Activated CD4-positive, alpha-beta T cell treated with anti-CD3 and anti-CD28 coated beads for 36 hours (primary cell): ENCODE measurements at regions not wholly inside any gene's neighbourhood (a gene's known extent, or its start where the extent isn't known, plus 50 kb on each side); places are given as distances from the start of the nearest gene placed in this dataset.

Experiments
- ATAC-seq: fragments of 200-7000 bp; cut with Tn5 transposase; one replicate; pipeline ENCODE4 v1.10.0; 2021; ENCODE audit warnings: mild to moderate bottlenecking, moderate library complexity
- CTCF ChIA-PET: fragments of 350-600 bp; sonication (Branson Sonifier 250); formaldehyde crosslinking; loops from one replicate; lab custom pipeline; 2021; ENCODE audit warnings: antibody characterized with exemption; lab: Charles Lee
- POLR2A ChIA-PET: fragments of 350-600 bp; sonication (Branson Sonifier 250); formaldehyde crosslinking; loops from one replicate; lab custom pipeline; 2021; ENCODE audit warnings: antibody characterized with exemption, inconsistent platforms; lab: Charles Lee
- DNase-seq: peaks from one replicate; pipeline ENCODE4 v3.0.0-alpha.2; 2020
- H3K27ac Mint-ChIP-seq: one replicate; pipeline ENCODE4 v1.8.0; 2021; ENCODE audit warnings: mixed read lengths
- H3K27me3 Mint-ChIP-seq: one replicate; pipeline ENCODE4 v1.8.0; 2021; ENCODE audit warnings: mixed read lengths
- H3K36me3 Mint-ChIP-seq: one replicate; pipeline ENCODE4 v1.8.0; 2021; ENCODE audit warnings: low read depth, mixed read lengths
- H3K4me1 Mint-ChIP-seq: one replicate; pipeline ENCODE4 v1.8.0; 2021; ENCODE audit warnings: mixed read lengths
- H3K4me3 Mint-ChIP-seq: one replicate; pipeline ENCODE4 v1.8.0; 2021; ENCODE audit warnings: mild to moderate bottlenecking, moderate library complexity, mixed read lengths
- H3K9me3 Mint-ChIP-seq: one replicate; pipeline ENCODE4 v1.8.0; 2021; ENCODE audit warnings: low read depth, mixed read lengths
- intact Hi-C, 2 experiments: fragments of 100-400 bp; cut with DNase I in 1 of 2; cut with micrococcal nuclease in 1 of 2; formaldehyde crosslinking; loops; one replicate each; pipeline versions ENCODE4 v1.14.2 to v1.15.1; 2022 to 2024; cut with DNase I, micrococcal nuclease

DNA sequence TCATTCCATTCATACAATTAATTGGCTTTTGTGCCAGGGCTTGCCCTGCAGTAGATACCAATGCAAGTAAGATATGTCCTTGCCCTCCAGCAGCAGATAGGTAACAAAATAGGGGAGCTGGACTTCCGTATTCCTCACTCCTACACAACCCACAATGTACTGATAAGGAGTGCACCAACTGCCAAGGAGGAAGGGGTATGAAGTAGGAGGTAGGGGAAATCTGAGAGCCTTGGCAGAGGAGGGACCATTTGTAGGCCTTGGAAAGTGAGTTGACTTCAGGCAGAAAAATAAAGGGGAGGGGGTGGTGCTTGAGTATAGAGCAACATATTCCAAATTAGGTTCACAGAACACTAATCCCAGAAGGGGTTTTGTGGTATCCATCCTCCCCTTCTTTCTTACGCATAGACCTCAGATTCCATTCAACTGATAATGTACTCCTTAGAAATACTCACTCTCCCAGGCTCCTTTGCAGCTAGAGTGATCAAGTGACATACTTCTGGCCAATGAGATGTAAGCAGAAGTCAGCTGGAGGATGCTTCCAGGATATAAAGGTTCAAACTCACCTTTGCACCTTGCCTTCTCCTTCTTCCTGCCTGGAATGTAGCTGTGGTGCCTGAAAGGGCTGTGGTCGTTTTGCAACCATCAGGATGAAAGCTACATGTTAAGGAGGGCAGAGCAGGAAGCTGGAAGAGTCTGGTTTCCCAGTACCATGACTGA is 127.1 kb upstream of the SMAD3 start:
- no peak for ATAC-seq
- H3K9me3 Mint-ChIP-seq = peaks cover 5% of the 10 kb centered on the region
- no peak overlapping the region for H3K27ac Mint-ChIP-seq
- no peak overlapping the region for H3K4me3 Mint-ChIP-seq
- ChIA-PET POLR2A (no interaction called here), CTCF (interaction anchor here (0.6 to 1.4 kb wide), 4 partner anchors 8 to 185 kb away, joined by 3 read pairs; no protein-coding TSS in a partner anchor)
- H3K4me1 Mint-ChIP-seq = peaks cover 14% of the 10 kb centered on the region
- H3K27me3 Mint-ChIP-seq = peaks cover 5% of the 10 kb centered on the region
- peaks cover 2% of the 10 kb centered on the region for H3K36me3 Mint-ChIP-seq
- intact Hi-C loops = no loop called here
- DNase-seq = no peak

DNA sequence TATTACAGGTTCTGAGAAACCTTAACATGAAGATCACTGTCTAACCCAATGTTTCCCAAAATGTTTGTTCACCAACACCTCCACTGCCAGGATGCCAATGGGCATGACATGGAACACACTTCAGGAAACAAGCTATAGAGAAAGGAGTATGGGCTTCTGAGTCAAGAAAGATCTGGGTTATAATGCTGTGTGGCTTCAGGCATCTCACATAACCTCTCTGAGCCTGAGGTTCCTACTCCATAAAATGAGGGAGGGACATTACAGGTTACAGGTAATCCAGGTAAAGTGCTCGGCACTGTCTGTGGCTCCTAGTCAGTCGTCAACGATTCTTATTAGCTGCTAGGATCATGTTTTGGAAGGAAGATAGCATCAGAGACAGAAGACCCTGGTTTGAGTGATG is 126.4 kb upstream of the SMAD3 start:
- ChIA-PET POLR2A (no interaction called here), CTCF (interaction anchor here (0.6 to 1.4 kb wide), 2 partner anchors 8 to 184 kb away, joined by 3 read pairs; no protein-coding TSS in a partner anchor)
- peaks cover 5% of the 10 kb centered on the region for H3K27me3 Mint-ChIP-seq
- H3K27ac Mint-ChIP-seq = no peak overlapping the region
- intact Hi-C loops = no loop called here
- H3K4me1 Mint-ChIP-seq = peaks cover 14% of the 10 kb centered on the region
- peaks cover 3% of the 10 kb centered on the region for H3K9me3 Mint-ChIP-seq
- DNase-seq (no peak), ATAC-seq (no peak)
- peaks cover 2% of the 10 kb centered on the region for H3K36me3 Mint-ChIP-seq
- H3K4me3 Mint-ChIP-seq = no peak overlapping the region

- DNase-seq = no peak
- H3K36me3 Mint-ChIP-seq = no peaks in the 10 kb centered on the region
- POLR2A ChIA-PET = no interaction called here
Measured at GRCh38 chr15:66939451-66940023, 125.9 kb upstream of the SMAD3 start.

GRCh38 chr15:66940368-66940767 is 125.0 kb upstream of the SMAD3 start:
- ATAC-seq (peak; percentile 94), DNase-seq (peak; percentile 42)
- H3K4me3 Mint-ChIP-seq = no peak overlapping the region
- intact Hi-C loops = loop anchor here (2.0 to 10.0 kb wide), 5 partner anchors 142 to 300 kb away; no protein-coding TSS in a partner anchor
- ChIA-PET CTCF (interaction anchor here (0.5 kb wide), 1 partner anchor 156 kb away, joined by 3 read pairs; no protein-coding TSS in a partner anchor), POLR2A (no interaction called here)
- H3K4me1 Mint-ChIP-seq = peaks cover 14% of the 10 kb centered on the region
- H3K27ac Mint-ChIP-seq = no peak overlapping the region
- H3K27me3 Mint-ChIP-seq = peaks cover 2% of the 10 kb centered on the region
- no peaks in the 10 kb centered on the region for H3K9me3 Mint-ChIP-seq
- no peaks in the 10 kb centered on the region for H3K36me3 Mint-ChIP-seq

More at GRCh38 chr15:66939451-66940023, 125.9 kb upstream of the SMAD3 start:
- no peak for ATAC-seq
- Mint-ChIP-seq H3K4me3 (no peak overlapping the region), H3K9me3 (no peaks in the 10 kb centered on the region), H3K27ac (no peak overlapping the region), H3K4me1 (peaks cover 14% of the 10 kb centered on the region), H3K27me3 (peaks cover 2% of the 10 kb centered on the region)
- intact Hi-C loops = loop anchor here (2.0 to 10.0 kb wide), 5 partner anchors 143 to 301 kb away; no protein-coding TSS in a partner anchor
- CTCF ChIA-PET = interaction anchor here (0.5 kb wide), 1 partner anchor 157 kb away, joined by 3 read pairs; no protein-coding TSS in a partner anchor

DNA sequence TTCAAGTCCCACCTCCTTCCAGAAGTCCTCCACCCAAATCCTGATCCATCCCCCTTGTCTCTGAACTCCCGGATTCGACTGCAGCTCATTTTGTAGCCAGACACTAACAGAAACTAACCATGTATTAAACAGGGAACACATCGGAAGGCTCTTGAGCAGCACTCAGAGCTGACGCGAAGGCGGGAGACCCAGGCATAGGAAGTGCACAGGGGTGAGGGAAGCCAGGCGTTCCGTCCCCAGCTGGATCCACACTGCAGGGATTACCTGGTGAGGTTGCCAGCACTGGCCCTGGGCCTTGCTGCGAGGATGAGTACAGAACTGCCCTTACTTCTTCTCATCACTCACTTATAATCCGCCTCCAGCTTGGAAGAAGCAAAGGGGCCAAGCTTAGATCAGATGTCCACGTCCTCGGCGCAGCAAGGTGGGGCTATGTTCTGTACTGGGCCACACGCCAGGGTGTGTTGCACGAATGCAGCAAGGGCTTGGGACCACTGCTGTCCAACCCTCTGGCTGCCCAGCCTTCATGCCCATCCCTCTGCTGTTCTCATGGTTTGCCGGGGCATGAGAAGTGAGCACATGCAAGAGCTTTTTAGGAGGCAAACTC is 124.2 kb upstream of the SMAD3 start:
- DNase-seq (no peak), ATAC-seq (no peak)
- ChIA-PET POLR2A (no interaction called here), CTCF (interaction anchor here (0.6 kb wide), 1 partner anchor 38 kb away, joined by 3 read pairs; no protein-coding TSS in a partner anchor)
- no peaks in the 10 kb centered on the region for H3K9me3 Mint-ChIP-seq
- no peak overlapping the region for H3K4me3 Mint-ChIP-seq
- H3K4me1 Mint-ChIP-seq = peaks cover 14% of the 10 kb centered on the region
- H3K36me3 Mint-ChIP-seq = no peaks in the 10 kb centered on the region
- H3K27me3 Mint-ChIP-seq = peaks cover 2% of the 10 kb centered on the region
- intact Hi-C loops = loop anchor here (2.0 to 10.0 kb wide), 5 partner anchors 141 to 300 kb away; no protein-coding TSS in a partner anchor
- no peak overlapping the region for H3K27ac Mint-ChIP-seq

GRCh38 chr15:66941791-66942190 is 123.6 kb upstream of the SMAD3 start:
- intact Hi-C loops = loop anchor here (2.0 to 10.0 kb wide), 5 partner anchors 141 to 299 kb away; no protein-coding TSS in a partner anchor
- Mint-ChIP-seq H3K27ac (no peak overlapping the region), H3K9me3 (no peaks in the 10 kb centered on the region), H3K36me3 (no peaks in the 10 kb centered on the region), H3K27me3 (peaks cover under 1% of the 10 kb centered on the region), H3K4me1 (peaks cover 14% of the 10 kb centered on the region), H3K4me3 (no peak overlapping the region)
- ChIA-PET CTCF (no interaction called here), POLR2A (no interaction called here)
- DNase-seq (no peak), ATAC-seq (no peak)

GRCh38 chr15:66942649-66943390 is 122.6 kb upstream of the SMAD3 start:
- Mint-ChIP-seq H3K36me3 (no peaks in the 10 kb centered on the region), H3K4me1 (peaks cover 14% of the 10 kb centered on the region), H3K27me3 (no peaks in the 10 kb centered on the region), H3K9me3 (no peaks in the 10 kb centered on the region), H3K27ac (no peak overlapping the region), H3K4me3 (no peak overlapping the region)
- no peak for ATAC-seq
- POLR2A ChIA-PET = no interaction called here
- DNase-seq = no peak
- CTCF ChIA-PET = interaction anchor here (0.6 to 1.6 kb wide), 3 partner anchors 308 to 438 kb away, joined by 3 to 4 read pairs (median 3); partner anchors contain the start of gene ZWILCH
- intact Hi-C loops = loop anchor here (5.0 to 10.0 kb wide), 4 partner anchors 139 to 252 kb away; no protein-coding TSS in a partner anchor

GRCh38 chr15:66943456-66944095 is 121.8 kb upstream of the SMAD3 start:
- ATAC-seq (no peak), DNase-seq (no peak)
- Mint-ChIP-seq H3K36me3 (no peaks in the 10 kb centered on the region), H3K27ac (no peak overlapping the region), H3K4me3 (no peak overlapping the region), H3K4me1 (peaks cover 17% of the 10 kb centered on the region), H3K9me3 (no peaks in the 10 kb centered on the region), H3K27me3 (no peaks in the 10 kb centered on the region)
- POLR2A ChIA-PET = no interaction called here
- CTCF ChIA-PET = interaction anchor here (0.5 to 1.6 kb wide), 3 partner anchors 26 to 588 kb away, joined by 4 read pairs; no protein-coding TSS in a partner anchor
- intact Hi-C loops = loop anchor here (5.0 to 10.0 kb wide), 4 partner anchors 139 to 251 kb away; no protein-coding TSS in a partner anchor

GRCh38 chr15:66944121-66944520 is 121.3 kb upstream of the SMAD3 start:
- CTCF ChIA-PET = interaction anchor here (0.6 to 1.3 kb wide), 5 partner anchors 27 to 730 kb away, joined by 3 to 5 read pairs (median 3); no protein-coding TSS in a partner anchor

DNA sequence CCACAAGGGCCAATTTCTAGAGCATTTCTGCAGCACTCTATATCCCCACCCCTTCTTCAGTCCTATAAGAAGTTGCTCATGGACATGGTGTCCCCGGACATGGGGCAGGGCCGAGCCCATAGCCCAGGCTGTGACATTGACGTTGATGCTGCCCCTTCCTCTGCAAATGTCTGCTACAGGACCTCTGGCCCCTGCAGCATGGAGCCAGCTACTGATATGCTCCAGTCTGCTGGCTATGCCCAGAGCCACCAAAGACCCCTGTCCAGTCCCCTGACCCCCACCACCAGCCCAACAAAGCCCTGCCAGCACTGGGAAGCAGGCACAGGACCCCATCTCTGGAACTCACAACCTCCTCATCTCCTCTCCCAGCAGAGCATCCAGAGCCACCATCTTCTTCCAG is 120.1 kb upstream of the SMAD3 start:
- H3K9me3 Mint-ChIP-seq = no peaks in the 10 kb centered on the region
- no peak for DNase-seq
- intact Hi-C loops = loop anchor here in 1 of 2 experiments (5.0 to 10.0 kb wide), 4 partner anchors 137 to 892 kb away; no protein-coding TSS in a partner anchor
- POLR2A ChIA-PET = no interaction called here
- no peak overlapping the region for H3K4me3 Mint-ChIP-seq
- peaks cover 11% of the 10 kb centered on the region for H3K4me1 Mint-ChIP-seq
- ATAC-seq = no peak
- H3K27ac Mint-ChIP-seq = no peak overlapping the region
- CTCF ChIA-PET = interaction anchor here (0.6 to 2.7 kb wide), 9 partner anchors 74 to 890 kb away, joined by 3 to 45 read pairs (median 4); no protein-coding TSS in a partner anchor
- no peaks in the 10 kb centered on the region for H3K27me3 Mint-ChIP-seq
- H3K36me3 Mint-ChIP-seq = no peaks in the 10 kb centered on the region

More at GRCh38 chr15:66944121-66944520, 121.3 kb upstream of the SMAD3 start:
- no peak overlapping the region for H3K4me3 Mint-ChIP-seq
- H3K9me3 Mint-ChIP-seq = no peaks in the 10 kb centered on the region
- ATAC-seq (no peak), DNase-seq (no peak)
- intact Hi-C loops = loop anchor here (5.0 to 10.0 kb wide), 4 partner anchors 138 to 251 kb away; no protein-coding TSS in a partner anchor
- POLR2A ChIA-PET = no interaction called here
- H3K27ac Mint-ChIP-seq = no peak overlapping the region
- no peaks in the 10 kb centered on the region for H3K27me3 Mint-ChIP-seq
- H3K4me1 Mint-ChIP-seq = peaks cover 17% of the 10 kb centered on the region
- no peaks in the 10 kb centered on the region for H3K36me3 Mint-ChIP-seq
